GM21619 (cell line): ENCODE measurements at regions not wholly inside any gene's neighbourhood (a gene's known extent, or its start where the extent isn't known, plus 50 kb on each side); places are given as distances from the start of the nearest gene placed in this dataset.
"Not testable (repeated sequence)": the region's sequence is repeated elsewhere in the genome, so short reads cannot be mapped to it uniquely, and the experiment has no call there.

Source experiments
- ATAC-seq: cut with Tn5 transposase; IDR thresholded peaks from one replicate; pipeline ENCODE4 v1.9.1; 2021; ENCODE audit not compliant: unreplicated experiment

DNA sequence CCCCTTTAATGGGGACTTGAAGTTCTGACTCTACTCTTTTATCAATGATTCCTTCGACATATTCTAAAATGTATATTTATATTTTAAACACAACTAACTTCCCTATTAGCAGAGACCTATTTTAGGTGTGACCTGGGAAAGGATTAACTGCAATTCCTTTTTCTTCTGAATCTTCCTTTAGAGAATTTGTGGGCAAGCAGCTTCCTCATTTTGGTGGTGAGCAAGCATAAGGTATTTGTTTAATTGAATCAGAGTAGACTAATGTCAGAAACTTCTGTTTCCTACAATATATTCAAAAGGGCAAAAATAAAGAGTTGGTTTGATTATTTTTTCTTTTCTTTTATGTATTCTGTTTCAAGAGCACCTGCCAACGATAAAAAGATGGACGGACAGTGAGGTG is 237.0 kb downstream of the IKZF2 start:
- ATAC-seq = no peak

DNA sequence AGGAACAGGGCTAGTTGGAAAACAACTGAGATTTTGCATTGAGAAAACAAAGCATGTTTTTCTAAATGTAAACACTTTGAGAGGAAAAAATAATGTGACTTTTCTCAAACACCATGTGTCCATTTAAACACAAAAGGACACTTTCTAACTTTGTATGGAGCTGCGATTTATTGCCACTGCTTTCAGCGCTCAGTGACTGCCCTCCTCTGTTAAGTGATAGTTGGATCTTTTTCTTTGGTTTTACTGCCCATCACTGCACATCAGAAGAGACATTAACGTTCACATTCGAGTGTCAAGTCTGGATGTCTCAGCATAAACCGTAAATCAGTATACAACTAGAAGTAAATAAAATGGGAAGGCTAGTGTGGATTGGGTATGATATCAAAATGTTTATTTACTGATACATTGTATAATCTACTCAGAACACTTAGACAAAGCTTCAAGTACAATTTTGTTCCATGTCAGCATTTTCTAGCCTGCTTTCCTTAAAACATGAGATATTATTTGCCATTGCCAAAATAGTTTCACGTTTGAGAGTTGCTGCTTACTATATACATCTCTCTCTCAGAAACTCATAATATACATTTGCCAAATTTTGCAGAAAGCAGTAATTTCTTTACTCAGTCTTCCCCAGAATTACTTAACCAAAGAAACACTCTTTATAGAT is 237.6 kb downstream of the IKZF2 start:
- no peak for ATAC-seq

DNA sequence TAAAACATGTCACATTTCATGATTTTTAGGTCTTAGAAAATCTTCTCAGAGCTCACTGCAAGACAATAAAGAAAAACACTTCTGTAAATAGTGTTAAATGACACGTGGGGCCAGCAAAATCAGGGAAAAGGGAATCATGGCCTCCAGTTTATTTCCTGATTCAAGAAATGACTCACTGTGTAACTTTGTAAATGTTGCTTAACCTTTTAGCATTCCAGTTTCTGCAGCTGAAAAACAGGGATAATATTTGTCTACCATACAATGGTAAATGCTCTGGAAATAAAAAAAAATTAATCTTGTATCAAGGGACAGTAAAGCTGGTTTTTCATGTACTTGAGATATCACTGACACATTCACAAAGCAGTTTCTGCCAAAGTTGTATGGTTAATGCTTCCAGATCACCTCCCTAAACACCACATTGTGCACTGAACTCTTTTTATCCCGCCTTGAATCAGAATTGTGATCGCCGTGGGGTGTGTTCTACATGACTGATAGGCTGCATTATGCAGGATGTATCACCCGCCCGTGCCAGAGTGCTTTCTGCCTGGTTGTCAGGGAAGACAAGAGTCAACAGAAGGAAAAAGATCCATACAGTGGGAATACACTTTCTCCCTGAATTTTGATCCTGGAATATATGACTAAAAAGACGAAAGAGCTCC is 238.8 kb downstream of the IKZF2 start:
- no peak for ATAC-seq

DNA sequence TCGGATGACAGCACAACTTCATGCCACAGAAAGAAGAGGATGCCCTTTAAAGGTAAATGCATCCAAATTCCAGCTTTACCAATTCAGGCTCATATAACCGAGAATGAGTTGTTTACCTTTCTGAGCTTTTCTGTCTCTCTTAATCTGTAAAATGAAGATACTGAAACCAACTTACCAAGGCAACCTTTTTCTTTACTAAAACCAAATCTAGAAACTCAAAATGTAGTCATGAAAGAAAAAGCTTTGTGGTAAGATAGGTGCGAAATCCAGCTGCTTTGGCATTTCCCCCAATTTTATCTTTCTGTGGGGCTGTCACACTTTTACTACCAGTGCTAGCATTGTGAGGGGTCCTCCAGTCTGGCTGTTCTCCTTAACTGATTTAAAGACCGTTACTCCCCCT is 240.4 kb downstream of the IKZF2 start:
- ATAC-seq = peak; percentile 29

DNA sequence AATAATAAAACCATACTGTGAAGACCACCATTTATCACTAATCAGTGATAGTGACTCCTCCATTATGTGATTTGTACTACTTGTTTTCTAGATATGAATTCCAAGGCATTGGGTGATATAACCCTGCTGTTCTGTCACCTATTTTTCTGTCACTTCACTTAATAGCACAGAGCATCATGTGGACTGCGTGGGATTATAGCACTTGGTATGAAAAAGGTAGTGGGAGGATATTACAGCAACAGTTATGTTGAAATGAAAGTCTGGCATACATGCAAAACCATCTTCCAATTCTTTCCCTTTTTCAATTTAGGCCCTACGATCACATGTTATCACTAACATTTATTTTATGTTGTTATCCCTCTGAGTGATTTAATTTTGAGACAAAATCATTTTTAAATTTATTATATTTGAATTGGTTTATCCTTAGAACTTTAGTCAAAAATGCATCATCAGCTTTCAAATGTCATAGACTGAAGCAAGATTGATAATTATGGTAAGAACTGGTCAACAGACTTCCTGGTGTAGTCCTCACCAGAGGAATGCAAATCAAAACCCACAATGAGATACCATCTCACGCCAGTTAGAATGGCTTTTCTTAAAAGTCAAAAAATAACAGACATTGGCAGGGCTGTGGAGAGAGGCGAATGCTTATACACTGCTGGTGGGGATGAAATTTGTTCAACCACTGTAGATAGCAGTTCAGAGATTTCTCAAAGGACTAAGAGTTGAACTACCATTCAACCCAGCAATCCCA is 242.6 kb downstream of the IKZF2 start:
- ATAC-seq = no peak

DNA sequence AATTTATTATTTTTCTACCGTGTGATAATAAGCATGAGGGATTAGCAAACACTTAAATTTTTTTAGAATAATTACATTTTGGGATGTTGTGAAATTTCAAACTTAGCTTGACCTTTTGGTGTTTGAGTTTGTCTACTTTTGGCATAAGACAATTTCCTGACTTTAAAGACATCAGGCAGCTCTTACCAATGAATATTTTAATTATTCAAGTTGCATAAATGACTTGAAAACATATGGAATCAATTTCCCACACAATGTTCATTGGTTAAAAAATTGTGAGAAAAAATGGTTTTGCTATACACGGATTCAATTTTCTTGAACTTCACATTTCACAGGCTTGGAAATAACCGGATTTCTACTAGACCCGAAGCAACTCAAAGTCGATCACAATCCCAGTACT is 243.4 kb downstream of the IKZF2 start:
- no peak for ATAC-seq

DNA sequence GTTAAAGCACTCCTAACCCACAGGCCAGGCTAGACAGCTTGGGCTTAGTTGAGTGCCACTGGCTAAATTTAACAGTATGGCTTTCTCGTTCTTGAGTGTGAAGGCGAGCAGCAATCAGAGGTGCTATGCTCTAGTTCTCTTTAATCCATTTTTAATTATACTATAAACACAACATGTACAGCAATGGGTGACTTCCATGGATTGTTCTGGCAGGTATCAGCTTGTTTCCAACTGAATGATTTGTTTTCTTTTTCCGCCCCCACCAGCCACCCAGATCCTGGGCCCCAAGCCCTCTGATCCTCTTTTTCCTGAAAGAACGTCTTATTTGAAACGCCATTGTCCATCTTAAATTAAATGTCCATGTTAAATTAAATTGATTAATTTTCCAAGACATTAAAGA is 244.8 kb downstream of the IKZF2 start:
- ATAC-seq = no peak

DNA sequence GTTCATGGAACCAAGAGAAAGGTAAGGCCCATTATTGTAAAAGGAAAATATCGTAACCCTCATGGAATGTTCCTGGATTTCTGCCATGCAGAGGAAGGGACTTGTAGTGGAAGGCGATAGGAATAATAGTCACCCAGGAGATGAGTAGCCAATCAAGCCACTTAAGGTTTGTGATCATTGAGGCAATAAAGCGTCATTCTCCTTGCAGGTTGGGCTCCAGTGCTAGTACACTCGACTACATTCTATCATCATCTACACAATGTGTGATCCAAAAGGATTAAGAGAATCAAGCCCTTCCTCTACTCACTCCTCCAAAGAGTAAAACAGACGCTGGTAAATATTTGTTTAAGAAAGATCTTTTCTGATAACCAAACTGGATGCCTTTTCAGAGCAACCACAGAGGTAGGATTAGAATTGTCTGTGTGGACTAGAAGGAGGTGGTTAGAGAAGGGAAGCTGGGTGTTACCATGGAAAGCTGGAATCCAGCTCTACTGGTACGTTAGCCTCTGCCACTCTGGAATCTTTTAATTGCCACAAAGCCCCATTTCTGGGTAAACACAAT is 245.7 kb downstream of the IKZF2 start:
- no peak for ATAC-seq

DNA sequence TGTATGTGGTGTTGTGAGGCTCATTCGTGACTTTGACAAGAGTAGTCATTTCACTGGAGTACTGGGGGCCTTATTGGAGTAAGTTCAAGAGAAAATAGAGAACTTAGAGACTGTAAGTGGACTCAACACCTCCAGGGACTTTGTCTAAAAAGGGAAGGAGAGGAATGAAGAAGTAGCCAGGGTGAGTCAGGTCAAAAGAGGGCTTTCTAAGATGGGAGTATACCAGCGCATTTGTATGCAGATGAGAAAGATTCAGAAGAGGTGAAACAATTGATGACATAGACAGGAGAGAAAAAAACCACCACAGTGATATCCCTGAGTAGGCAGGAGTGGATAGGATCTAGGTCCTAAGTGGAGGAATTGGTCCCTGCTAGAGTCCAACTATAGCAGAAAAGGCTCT is 246.8 kb downstream of the IKZF2 start:
- ATAC-seq = no peak

DNA sequence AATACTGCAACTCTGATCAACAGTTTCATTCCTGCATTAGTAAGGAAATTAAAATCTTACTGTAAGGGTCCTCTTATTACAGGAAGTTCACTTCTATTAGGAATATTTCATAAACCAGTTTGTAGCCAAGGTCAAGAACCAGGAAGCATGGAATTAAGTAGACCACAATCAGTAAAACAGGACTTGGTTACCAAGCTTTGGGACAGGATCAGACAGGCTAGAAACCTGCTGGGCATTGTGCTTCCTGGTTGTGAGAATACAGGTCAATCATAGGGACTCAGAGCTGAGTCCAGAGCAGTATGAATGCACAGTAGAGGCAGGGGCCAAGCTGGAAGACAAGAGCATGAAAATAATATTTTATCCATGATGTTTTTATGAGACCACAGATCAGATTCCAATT is 248.0 kb downstream of the IKZF2 start:
- ATAC-seq = no peak

DNA sequence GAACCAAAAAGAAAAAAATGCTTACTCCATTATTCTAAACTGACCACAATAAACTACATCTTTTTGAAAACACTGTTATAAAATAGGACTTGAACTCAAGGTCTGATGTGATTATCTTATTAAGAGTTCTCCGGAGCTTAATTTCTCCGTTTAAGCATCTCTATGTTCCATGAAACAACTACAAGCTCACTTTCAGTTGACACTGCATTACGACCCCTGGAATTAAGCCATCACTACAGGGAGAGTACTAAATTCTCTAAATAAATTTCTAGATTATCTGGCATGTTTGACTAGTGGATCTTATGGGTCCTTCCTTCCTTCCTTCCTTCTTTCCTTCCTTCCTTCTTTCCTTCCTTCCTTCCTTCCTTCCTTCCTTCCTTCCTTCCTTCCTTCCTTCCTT is 249.0 kb downstream of the IKZF2 start:
- ATAC-seq = no peak

DNA sequence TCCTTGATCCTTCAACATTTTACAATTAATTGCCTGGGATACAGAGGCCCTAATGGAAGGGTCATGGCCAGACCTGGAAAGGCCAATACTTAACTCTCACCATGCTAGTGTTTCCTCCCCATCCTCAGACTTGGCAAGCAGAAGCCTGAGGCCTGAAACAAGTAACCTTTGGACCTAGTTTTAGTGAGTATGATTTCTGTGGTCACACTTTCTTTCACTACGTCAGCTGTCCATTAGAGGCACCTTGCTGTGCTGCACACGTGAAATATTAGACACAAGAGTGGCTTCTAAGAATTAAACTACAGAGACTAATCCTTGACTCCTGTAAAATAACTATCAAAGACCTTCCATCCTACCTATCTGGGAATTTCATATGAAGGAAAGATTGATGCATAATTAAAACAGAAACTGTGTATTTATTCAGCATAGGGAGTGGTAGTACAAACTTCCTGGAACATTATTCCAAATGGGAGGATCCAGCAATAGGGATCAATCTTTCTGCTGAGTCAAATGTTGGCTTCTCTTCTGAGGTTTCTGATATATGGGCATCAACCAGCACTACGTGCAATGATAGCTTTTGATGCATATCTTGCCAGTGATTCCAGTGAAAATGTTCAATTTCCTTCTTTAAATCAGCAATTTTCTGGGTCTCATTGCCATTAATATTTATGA is 249.7 kb downstream of the IKZF2 start:
- ATAC-seq = no peak

DNA sequence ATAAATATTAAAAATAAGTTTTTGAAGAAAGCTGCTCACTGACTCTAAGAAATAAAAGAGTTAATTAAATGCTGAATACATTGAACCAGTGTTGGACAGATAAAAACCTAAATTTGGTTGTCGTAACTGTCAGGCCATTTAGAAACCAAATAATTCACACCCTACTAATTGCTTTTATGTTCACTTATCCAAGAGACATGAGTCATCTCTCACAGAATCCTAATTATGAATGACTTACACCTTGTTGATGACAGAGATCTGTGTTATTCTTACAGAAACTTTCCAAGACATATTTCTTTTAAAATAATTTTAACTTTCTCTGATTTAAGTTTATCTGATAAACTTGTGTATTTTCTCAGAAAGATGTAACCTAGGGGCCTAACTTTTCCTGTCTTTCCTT is 250.7 kb downstream of the IKZF2 start:
- ATAC-seq = no peak

DNA sequence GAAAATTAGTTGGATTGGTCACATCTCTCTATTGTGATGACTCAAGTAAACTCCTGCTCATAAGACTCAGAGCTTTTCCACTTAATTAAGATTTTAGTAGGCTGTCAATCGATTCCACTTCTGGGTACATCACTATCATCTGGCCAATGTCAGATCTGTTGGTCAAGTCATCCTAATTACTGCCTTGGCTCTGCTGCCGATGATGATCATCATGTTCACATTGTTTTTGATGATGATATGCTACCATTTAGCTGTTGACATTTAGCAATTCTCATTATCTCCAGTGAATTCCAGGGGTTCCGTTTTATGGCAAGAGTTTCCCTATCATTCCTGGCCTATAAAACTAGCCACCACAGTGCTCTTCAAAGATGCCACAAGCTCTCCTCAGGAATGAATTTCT is 253.4 kb downstream of the IKZF2 start:
- no peak for ATAC-seq

DNA sequence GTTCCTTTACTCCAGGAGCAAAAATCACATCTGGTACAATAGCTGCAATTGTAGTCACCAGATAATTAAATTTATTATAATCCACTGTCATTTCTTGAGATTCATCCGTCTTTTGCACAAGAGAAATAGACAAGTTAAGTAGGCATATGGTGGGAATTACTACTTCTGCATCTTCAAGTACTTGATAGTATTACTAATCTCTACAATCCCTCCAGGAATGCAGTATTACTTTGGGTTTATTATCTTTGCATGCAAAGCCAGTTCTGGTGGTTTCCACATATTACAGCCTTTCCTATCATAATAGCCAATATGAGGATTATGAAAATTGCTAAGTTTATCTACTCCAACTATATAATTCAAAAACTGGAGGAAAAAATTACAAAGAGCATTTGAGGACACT is 254.1 kb downstream of the IKZF2 start:
- no peak for ATAC-seq

DNA sequence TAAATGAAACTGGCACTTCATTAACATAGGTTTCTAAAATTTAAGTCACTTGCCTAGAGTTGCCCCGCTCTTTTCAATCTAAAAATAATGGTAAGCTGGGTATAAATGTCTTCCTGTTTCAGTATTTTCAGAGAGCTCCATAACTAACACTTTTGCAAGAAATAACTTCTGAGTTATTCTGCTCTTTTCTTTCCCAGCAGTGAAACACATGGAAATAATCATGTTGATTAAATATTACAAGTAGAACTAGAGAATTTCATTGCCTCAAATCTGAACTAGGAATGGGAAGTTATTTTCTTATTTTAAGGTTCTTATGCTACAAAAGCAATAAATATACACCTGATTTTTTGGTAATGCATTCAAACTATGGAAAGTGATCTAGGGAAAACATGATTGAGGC is 257.4 kb downstream of the IKZF2 start:
- no peak for ATAC-seq

DNA sequence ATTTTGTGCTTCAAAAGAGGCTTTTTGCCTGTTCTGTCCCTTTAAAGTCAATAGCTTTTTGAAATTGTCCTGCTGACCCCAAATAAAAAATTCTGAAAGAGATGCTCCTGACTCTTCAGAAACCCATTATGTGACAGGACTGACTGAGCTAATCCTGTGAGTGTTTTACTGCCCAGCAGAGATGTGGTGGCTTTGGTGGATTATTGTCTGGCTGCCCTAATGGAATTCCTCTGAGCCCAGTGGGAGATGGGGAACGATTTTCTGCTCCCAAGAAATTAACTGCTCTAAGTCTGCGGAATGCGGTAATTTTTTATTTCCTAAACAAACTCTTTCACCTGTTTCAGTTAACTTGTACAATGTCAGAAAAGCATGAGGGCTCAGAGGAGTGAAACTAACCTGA is 258.2 kb downstream of the IKZF2 start:
- ATAC-seq = no peak

DNA sequence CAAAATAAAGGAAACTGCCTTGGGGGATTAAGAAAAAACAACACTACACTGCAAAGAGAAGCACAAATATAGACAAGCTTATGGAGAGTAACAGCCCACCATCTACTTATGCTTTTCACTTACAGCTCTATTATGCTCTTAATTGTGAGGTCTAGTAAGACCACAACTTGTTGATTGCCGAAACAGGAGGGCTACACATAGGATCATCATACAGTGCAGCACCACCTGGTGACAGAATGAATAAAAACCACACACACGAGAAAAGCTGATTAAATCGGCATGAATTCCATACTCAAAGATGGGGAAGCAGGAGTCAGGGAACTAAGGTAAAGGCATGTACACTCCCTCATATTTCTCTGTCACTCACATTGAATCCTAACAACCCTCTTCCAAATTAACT is 259.2 kb downstream of the IKZF2 start:
- ATAC-seq = no peak

DNA sequence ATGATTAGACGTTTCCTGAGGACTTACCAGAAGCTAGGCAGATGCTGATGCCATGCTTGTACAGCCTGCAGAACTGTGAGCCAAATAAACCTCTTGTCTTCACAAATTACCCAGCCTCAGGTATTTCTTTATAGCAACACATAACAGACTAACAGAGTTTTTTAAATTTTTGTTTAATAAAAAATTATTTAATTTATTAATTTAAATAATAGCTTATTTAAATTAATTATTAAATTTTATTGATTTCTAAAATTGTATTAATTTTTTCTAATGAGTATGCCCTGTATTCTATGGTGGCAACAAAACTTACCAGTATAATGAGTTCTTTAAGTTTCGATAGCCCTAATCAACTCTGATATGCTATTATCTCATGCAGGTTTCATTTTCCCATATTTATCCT is 259.8 kb downstream of the IKZF2 start:
- no peak for ATAC-seq

DNA sequence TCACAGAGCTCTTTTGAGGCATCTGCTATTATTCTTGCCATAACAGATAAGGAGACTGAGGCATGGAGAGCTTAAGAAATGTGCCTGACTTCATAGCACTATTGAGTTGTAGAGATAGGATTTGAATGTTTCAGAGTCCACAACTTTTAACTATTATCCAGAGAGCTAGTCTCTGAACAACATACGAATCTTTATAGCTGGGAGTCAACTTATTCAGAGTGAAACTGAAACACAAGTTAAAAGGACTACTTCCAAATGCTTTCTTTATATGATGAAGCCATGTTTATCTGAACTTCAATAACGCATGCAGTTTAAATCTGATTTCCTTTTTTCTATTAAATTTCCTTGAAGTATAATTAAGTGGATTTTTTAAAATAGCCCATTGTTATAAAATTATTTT is 268.8 kb downstream of the IKZF2 start:
- no peak for ATAC-seq

DNA sequence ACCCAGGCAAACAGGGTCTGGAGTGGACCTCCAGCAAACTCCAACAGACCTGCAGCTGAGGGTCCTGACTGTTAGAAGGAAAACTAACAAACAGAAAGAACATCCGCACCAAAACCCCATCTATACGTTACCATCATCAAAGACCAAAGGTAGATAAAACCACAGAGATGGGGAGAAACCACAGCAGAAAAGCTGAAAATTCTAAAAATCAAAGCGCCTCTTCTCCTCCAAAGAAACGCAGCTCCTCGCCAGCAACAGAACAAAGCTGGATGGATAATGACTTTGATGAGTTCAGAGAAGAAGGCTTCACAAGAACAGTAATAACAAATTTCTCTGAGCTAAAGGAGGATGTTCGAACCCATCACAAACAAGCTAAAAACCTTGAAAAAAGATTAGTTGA is 274.9 kb downstream of the IKZF2 start:
- ATAC-seq = not testable (repeated sequence)

DNA sequence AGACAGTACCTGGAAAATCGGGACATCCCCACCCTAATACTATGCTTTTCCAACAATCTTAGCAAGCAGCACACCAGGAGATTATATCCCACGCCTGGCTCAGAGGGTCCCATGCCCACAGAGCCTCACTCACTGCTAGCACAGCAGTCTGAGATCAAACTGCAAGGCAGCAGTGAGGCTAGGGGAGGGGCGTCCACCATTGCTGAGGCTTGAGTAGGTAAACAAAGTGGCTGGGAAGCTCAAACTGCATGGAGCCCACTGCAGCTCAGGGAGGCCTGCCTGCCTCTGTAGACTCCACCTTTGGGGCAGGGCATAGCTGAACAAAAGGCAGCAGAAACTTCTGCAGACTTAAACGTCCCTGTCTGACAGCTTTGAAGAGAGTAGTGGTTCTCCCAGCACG is 275.5 kb downstream of the IKZF2 start:
- not testable (repeated sequence) for ATAC-seq
